Lower leg skin (tissue), 3 donors: ENCODE measurements at regions not wholly inside any gene's neighbourhood (a gene's known extent, or its start where the extent isn't known, plus 50 kb on each side); places are given as distances from the start of the nearest gene placed in this dataset.

Experiments
- POLR2A ChIP-seq, 2 donors: fragments of 450-650 bp; IDR thresholded peaks; one replicate each; pipeline ENCODE4 v1.6.1; 2016 to 2017; ENCODE audit warnings: antibody characterized with exemption in 2 of 2, mild to moderate bottlenecking in 1 of 2, moderate library complexity in 1 of 2
- TF ChIP-seq, protein P1 (sequence below), 3 donors: fragments of 450-650 bp; IDR thresholded peaks; one replicate each; pipeline ENCODE4 v1.5.1; 2016; ENCODE audit warnings: antibody characterized with exemption in 3 of 3, mild to moderate bottlenecking in 3 of 3, moderate library complexity in 2 of 3

DNA sequence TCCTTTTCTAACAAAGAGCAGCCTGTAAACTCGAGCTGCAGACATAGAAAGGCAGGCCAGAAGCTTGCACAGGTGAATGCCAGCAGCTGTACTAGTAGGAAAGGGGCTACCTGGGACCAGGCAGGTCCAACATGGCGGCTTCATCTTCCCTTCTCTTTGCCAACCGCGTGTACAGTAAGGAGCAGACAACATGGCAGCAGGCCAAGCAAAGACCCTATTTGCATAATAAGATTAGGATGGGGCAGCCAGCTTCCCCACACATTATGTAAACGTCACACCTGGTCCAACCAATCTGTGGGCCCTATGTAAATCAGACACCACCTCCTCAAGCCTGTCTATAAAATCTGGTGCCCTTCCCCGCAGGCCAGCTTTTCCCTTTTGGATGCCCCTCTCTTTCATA, 1186.5 kb upstream of the AUTS2 start:
- TF ChIP-seq, protein P1, sequence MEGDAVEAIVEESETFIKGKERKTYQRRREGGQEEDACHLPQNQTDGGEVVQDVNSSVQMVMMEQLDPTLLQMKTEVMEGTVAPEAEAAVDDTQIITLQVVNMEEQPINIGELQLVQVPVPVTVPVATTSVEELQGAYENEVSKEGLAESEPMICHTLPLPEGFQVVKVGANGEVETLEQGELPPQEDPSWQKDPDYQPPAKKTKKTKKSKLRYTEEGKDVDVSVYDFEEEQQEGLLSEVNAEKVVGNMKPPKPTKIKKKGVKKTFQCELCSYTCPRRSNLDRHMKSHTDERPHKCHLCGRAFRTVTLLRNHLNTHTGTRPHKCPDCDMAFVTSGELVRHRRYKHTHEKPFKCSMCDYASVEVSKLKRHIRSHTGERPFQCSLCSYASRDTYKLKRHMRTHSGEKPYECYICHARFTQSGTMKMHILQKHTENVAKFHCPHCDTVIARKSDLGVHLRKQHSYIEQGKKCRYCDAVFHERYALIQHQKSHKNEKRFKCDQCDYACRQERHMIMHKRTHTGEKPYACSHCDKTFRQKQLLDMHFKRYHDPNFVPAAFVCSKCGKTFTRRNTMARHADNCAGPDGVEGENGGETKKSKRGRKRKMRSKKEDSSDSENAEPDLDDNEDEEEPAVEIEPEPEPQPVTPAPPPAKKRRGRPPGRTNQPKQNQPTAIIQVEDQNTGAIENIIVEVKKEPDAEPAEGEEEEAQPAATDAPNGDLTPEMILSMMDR (IDR thresholded peaks at IDR 0.05): no peak
- TF ChIP-seq POLR2A (IDR thresholded peaks at IDR 0.05): no peak
